Islet of Langerhans (tissue), 1 donor: ENCODE measurements at regions not wholly inside any gene's neighbourhood (a gene's known extent, or its start where the extent isn't known, plus 50 kb on each side); places are given as distances from the start of the nearest gene placed in this dataset.
"Not testable (repeated sequence)": the region's sequence is repeated elsewhere in the genome, so short reads cannot be mapped to it uniquely, and the experiment has no call there.

ENCODE experiments used
- FAIRE-seq: peaks from one replicate; lab custom pipeline; 2011; peaks lifted over from hg19 to GRCh38; lab: Jason Lieb, UNC

DNA sequence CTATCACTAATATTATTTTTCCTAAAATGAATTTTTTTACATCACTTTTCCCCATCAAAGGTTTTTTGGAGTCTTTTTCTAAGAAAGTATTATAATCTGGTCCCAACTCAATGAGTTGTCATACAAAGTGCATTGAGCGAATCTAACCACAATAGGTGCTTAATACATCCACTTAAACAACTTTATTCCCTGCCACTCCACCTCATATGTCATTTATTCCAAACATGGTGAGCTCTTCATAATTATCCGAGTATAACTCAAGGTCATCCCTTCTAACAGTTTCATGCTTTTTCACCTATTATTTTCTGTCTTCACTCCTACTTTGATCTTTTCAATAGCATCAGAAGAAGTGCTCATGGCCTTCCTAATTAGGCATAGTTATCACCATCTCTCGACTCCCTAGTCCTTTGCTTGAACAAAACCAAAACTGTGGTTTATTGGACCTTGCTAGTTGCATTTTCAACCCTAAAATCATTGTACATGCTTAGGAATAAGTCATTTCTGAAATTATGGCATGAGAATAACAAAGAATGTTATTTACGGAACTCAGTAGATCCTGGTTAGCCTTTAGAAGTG, 754.7 kb upstream of the CTNND2 start:
- no peak for FAIRE-seq

DNA sequence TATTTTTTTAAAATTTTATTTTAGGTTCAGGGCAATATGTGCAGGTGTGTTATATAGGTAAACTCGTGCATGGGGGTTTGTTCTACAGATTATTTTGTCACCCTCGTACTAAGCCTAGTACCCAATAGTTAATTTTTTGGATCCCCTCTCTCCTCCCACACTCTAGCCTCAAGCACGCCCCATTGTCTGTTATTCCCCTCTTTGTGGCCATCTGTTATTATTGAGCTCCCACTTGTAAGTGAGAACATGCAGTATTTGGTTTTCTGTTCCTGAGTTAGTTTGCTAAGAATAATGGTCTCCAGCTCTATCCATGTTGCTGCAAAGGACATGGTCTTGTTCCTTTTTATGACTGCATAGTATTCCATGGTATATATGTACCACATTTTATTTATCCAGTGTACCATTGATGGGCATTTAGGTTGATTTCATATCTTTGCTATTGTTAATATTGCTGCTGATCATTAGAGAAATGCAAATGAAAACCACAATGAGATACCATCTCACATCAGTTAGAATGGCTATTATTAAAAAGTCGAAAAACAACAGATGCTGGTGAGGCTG, 753.7 kb upstream of the CTNND2 start:
- not testable (repeated sequence) for FAIRE-seq

- no peak for FAIRE-seq
Observed at GRCh38 chr5:12655675-12656074, 751.4 kb upstream of the CTNND2 start.

DNA sequence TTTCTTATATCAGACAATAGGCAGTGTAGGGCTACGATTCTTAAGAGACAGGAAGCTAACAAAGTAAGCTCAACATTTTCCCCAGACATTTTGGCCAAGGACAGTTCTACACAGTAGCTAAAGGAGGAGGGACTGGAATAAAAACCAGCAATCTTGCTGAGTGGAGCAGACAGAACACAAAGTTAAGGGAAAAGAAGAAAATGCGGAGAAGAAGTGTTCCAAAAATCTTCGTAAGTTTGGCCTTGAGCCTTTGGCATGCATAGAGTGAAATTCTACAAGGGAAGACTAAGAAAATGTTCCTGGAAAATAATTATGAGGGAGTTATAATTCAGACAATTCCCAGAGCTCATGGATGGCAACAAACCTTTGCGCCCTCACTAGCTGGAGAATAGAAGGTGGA, 748.0 kb upstream of the CTNND2 start:
- no peak for FAIRE-seq

- FAIRE-seq, result no peak
Observed at GRCh38 chr5:12648558-12648957, 744.3 kb upstream of the CTNND2 start.

- no peak for FAIRE-seq
Observed at GRCh38 chr5:12647613-12648012, 743.4 kb upstream of the CTNND2 start.

DNA sequence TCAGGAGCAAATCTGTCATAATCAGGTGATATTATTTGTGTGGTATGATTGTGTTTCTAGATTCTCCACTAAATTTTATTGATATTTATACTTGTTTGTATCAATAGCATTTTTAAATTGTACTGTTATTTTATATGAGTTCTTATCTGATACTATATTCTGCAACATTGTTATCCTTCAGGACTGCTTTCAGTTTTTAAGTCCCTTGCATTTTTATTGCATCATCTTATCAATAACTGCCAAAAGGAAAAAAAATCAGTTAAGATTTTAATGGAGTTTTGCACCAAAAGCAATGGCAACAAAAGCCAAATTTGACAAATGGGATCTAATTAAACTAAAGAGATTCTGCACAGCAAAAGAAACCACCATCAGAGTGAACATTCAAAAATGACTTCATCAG, 741.3 kb upstream of the CTNND2 start:
- no peak for FAIRE-seq

DNA sequence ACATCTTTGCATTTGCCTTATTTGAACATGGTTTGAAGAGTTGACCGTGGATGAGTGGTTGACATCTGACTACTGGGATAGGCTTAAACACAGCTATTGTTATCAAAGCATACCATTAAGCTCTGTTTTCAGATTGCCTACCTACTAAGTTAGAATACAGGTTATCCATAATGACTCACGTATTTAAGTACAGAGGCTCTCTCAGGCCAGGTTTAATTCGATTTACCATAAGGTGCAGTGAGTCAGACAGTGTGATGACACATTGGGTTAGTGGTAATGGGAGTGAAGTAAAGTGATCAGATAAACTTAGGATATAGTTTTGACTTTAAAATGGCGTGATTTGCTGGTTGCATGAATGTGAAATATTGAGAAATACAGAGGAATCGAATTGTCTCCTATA, 732.0 kb upstream of the CTNND2 start:
- FAIRE-seq, result no peak

- no peak for FAIRE-seq
Observed at GRCh38 chr5:12626556-12626955, 722.3 kb upstream of the CTNND2 start.

DNA sequence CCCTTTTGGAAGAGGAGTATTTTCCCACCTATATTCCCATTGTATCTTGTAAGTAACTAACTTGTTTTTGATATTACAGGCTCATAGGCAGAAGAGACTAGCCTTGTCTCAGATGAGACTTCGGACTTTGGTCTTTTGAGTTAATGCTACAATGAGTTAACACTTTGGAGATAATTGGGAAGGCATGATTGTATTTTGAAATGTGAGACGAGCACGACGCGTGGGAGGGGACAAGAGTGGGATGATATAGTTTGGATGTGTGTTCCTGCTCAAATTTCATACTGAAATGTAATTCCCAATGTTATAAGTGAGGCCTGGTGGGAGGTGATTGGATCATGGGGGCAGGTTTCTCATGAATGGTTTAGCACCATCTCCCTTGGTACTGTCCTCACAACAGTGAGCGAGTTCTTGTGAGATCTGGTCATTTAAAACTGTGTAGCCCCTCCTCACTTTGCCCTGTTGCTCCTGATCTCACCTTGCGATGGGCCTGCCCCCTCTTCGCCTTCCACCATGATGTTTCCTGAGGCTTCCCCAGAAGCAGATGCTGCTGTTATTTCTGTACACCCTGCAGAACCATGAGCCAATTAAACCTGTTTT, 721.5 kb upstream of the CTNND2 start:
- no peak for FAIRE-seq

GRCh38 chr5:12624776-12625560, 720.7 kb upstream of the CTNND2 start:
- FAIRE-seq, result no peak

DNA sequence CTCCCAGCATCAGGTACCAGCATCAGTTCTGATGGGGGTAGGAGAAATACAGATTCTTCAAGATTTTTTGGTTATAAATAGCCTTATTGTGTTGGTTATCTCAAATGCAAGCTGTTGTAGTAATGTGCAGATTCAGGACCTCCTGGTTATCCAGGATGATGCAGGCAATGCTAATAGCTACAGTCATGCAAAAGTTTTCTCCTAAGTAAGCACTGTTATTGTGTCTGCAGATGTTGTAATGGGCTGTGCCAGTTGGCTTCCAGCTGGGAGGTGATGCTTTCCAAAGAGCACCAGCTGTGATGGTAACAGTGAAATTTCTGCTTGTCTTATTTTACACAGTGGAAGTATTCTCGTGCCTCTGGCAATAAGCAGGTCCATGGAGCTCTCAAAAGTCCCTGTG, 719.2 kb upstream of the CTNND2 start:
- FAIRE-seq, result no peak

DNA sequence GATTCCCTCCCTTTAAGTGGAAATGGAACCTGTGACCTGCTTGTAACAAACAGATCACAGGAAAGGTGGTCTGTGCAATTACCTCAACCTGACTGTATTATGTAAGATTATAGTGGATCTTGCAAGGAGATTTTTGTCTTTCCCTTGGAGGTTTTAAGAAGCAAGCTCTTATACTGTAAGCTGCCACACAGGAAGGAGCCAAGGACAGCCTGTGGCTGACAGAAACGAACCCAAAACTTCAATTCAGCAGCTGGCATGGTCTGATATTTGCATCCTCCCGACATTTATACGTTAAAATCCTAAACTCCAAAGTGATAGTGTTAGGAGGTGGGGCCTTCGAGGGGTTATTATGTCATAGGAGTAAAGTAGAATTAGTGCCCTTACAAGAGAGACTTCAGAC, 711.8 kb upstream of the CTNND2 start:
- FAIRE-seq, result no peak

DNA sequence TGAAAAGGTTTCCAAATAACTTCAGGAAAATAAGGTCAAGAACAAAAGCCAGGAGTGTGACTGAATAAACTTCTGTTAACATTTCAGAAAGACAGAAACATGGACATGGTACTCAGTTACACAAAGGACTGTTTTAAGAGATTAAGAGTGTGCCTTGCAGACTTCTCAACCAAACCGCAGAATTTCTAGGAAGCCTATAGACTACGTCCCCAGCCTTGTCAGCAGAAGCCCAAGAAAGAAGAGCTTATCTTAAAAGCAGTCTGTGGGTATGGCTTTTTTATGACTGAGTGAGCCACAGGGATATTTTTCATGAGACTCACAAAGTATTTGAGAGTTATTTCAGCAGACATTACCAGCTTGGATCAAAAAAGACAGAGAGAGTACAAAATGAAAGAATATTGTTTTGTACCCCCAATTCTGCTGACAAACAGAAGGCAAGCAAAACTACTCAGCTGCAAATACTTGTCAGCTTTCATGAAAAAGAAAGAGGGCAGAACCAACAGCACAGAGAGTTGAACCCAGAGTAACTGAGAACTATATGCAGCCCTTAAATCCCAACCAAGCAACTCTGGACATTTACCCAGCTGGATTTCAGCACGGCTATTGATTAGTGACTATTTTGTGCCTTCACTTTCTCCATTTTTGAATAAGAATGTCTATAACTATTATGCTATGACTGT, 711.0 kb upstream of the CTNND2 start:
- FAIRE-seq, result no peak

- FAIRE-seq, result no peak
Observed at GRCh38 chr5:12614608-12615007, 710.4 kb upstream of the CTNND2 start.

GRCh38 chr5:12611132-12611531, 706.9 kb upstream of the CTNND2 start:
- no peak for FAIRE-seq

DNA sequence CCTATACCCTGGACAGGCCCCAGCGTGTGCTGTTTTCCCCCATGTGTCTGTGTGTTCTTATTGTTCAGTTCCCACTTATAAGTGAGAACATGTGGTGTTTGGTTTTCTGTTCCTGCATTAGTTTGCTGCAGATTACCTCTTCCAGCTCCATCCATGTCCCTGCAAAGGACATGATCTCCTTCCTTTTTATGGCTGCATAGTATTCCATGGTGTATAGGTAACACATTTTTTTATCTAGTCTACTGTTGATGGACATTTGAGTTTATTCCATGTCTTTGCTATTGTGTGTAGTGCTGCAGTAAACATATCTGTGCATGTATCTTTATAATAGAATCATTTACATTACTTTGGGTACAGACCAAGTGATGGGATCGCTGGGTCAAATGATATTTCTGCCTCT, 703.6 kb upstream of the CTNND2 start:
- not testable (repeated sequence) for FAIRE-seq

DNA sequence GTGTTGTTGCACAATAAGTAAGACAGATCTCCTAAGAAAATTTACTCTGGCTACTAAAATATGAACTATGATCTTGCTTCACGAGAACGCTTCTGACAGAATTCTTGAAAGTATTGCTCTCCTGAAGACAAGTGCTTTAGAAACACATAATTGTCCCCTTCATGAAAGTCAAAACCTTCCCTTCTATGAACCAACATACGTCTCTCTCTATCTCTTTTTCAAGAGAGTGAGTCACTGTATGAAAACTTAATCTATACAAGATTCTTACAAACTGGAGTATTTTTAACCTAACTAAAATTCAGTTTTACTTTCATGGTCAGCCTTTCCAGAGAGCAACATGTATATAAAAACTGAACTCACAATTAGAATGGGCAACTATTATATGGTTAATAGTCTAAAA, 688.0 kb upstream of the CTNND2 start:
- no peak for FAIRE-seq

DNA sequence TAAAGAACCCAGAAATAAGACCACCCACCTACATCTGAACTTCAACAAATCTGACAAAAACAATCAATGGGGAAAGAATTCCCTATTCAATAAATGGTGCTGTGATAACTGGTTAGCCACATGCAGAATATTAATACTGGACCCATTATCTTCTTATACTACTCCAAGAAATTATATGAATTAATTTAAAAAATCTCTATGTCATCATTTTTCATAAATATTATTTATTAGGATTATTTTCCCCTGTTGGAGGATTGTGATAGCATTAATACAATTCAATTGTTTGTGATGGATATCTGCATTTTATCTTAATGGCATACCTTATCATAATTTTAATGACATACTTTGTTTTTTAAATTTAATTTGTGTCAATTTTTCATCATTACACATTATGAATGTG, 682.2 kb upstream of the CTNND2 start:
- FAIRE-seq, result no peak

DNA sequence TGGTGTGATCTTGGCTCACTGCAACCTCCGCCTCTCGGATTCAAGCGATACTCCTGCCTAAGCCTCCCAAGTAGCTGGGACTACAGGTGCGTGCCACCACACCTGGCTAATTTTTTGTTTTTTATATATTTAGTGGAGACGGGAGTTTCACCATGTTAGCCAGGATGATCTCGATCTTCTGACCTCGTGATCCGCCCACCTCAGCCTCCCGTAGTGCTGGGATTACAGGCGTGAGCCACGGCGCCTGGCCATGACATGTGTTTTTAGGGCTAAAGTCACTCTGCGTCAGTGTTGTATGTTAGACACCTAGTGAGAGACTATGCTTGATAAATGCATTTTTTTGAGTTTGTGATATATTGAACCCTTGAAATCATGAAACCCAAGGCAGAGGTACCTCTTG, 674.6 kb upstream of the CTNND2 start:
- FAIRE-seq, result not testable (repeated sequence)

DNA sequence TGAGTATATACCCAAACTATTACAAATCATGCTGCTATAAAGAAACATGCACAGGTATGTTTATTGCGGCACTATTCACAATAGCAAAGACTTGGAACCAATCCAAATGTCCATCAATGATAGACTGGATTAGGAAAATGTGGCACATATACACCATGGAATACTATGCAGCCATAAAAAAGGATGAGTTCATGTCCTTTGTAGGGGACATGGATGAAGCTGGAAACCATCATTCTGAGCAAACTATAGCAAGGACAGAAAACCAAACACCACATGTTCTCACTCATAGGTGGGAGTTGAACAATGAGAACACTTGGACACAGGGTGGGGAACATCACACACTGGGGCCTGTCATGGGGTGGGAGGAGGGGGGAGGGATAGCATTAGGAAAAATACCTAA, 672.7 kb upstream of the CTNND2 start:
- not testable (repeated sequence) for FAIRE-seq

DNA sequence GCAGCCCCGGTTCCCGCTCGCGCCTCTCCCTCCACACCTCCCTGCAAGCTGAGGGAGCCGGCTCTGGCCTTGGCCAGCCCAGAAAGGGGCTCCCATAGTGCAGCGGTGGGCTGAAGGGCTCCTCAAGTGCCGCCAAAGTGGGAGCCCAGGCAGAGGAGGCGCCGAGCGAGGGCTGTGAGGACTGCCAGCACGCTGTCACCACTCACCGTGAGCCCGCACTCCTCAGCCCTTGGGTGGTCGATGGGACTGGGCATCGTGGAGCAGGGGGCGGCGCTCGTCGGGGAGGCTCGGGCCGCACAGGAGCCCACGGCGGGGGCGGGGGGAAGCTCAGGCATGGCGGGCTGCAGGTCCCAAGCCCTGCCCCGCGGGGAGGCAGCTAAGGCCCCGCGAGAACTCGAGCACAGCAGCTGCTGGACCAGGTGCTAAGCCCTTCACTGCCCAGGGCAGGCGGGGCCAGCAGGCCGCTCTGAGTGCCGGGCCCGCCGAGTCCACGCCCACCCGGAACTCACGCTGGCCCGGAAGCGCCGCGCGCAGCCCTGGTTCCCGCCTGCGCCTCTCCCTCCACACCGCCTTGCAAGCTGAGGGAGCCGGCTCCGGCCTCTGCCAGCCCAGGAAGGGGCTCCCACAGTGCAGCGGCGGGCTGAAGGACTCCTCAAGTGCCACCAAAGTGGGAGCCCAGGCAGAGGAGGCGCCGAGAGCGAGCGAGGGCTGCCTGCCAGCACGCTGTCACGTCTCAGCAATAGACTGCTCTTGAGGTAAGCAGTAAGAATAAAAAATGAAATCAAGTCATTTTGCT, 670.2 kb upstream of the CTNND2 start:
- FAIRE-seq, result not testable (repeated sequence)
